SK-N-SH treated with all-trans-retinoic acid at 6 μM for 48 hours (cell line): ENCODE measurements at regions not wholly inside any gene's neighbourhood (a gene's known extent, or its start where the extent isn't known, plus 50 kb on each side); places are given as distances from the start of the nearest gene placed in this dataset.

Experiments used
- ATAC-seq: fragments of 200-7000 bp; cut with Tn5 transposase; 3 replicates; pipeline ENCODE4 v1.9.1; 2020; ENCODE audit warnings: mild to moderate bottlenecking, moderate library complexity
- ARNTL ChIP-seq: fragments of 450-650 bp; formaldehyde crosslinking; IDR thresholded peaks from 2 replicates; pipeline ENCODE4 v1.5.0; 2020; ENCODE audit warnings: low read depth, mild to moderate bottlenecking, moderate library complexity, borderline replicate concordance
- BACH2 ChIP-seq: fragments of 250-450 bp; sonication (Bioruptor Pico); IDR thresholded peaks from 2 replicates; pipeline ENCODE4 v1.9.0; 2021; ENCODE audit warnings: mild to moderate bottlenecking, borderline replicate concordance
- CSDC2 ChIP-seq: fragments of 250-450 bp; sonication (Bioruptor Pico); IDR thresholded peaks from 2 replicates; pipeline ENCODE4 v1.5.0; 2020; ENCODE audit warnings: mild to moderate bottlenecking, moderate library complexity
- ESRRG ChIP-seq: fragments of 250-450 bp; sonication (Bioruptor Pico); IDR thresholded peaks from 2 replicates; pipeline ENCODE4 v1.6.1; 2021; ENCODE audit warnings: mild to moderate bottlenecking
- GLIS3 ChIP-seq: fragments of 250-450 bp; sonication (Bioruptor Pico); IDR thresholded peaks from 2 replicates; pipeline ENCODE4 v1.5.0; 2020; ENCODE audit warnings: mild to moderate bottlenecking, moderate library complexity
- ISL1 ChIP-seq: fragments of 250-450 bp; sonication (Bioruptor Pico); IDR thresholded peaks from 2 replicates; pipeline ENCODE4 v2.1.2; 2022; ENCODE audit warnings: mild to moderate bottlenecking, moderate library complexity
- OSR1 ChIP-seq: fragments of 250-450 bp; sonication (Bioruptor Pico); IDR thresholded peaks from 2 replicates; pipeline ENCODE4 v1.8.0; 2022; ENCODE audit warnings: moderate library complexity, mild to moderate bottlenecking, inconsistent platforms
- PATZ1 ChIP-seq: fragments of 250-450 bp; sonication (Bioruptor Pico); IDR thresholded peaks from 2 replicates; pipeline ENCODE4 v1.8.0; 2020; ENCODE audit warnings: mild to moderate bottlenecking, moderate library complexity, borderline replicate concordance
- PPARA ChIP-seq: fragments of 250-450 bp; sonication (Bioruptor Pico); IDR thresholded peaks from 2 replicates; pipeline ENCODE4 v1.5.0; 2020; ENCODE audit warnings: mild to moderate bottlenecking, borderline replicate concordance
- RARB ChIP-seq: fragments of 250-450 bp; sonication (Bioruptor Pico); IDR thresholded peaks from 2 replicates; pipeline ENCODE4 v1.8.0; 2021; ENCODE audit warnings: mild to moderate bottlenecking, moderate library complexity
- SNAI2 ChIP-seq: fragments of 250-450 bp; sonication (Bioruptor Pico); IDR thresholded peaks from 2 replicates; pipeline ENCODE4 v1.5.0; 2020; ENCODE audit warnings: mild to moderate bottlenecking, moderate library complexity
- TCF4 ChIP-seq: fragments of 250-450 bp; sonication (Bioruptor Pico); IDR thresholded peaks from 2 replicates; pipeline ENCODE4 v1.8.0; 2021; ENCODE audit warnings: mild to moderate bottlenecking, moderate library complexity, borderline replicate concordance
- TOX ChIP-seq: fragments of 250-450 bp; sonication (Bioruptor Pico); IDR thresholded peaks from 2 replicates; pipeline ENCODE4 v1.8.0; 2021; ENCODE audit warnings: mild to moderate bottlenecking, moderate library complexity, borderline replicate concordance
- ZC3H10 ChIP-seq: fragments of 250-450 bp; sonication (Bioruptor Pico); IDR thresholded peaks from 2 replicates; pipeline ENCODE4 v1.5.1; 2021; ENCODE audit warnings: mild to moderate bottlenecking, moderate library complexity
- ZFP3 ChIP-seq: fragments of 250-450 bp; sonication (Bioruptor Pico); IDR thresholded peaks from 2 replicates; pipeline ENCODE4 v1.5.0; 2020; ENCODE audit warnings: mild to moderate bottlenecking, moderate library complexity
- ZFP30 ChIP-seq: fragments of 450-650 bp; formaldehyde crosslinking; IDR thresholded peaks from 2 replicates; pipeline ENCODE4 v1.5.0; 2022; ENCODE audit warnings: mild to moderate bottlenecking, moderate library complexity
- ZNF70 ChIP-seq: fragments of 450-650 bp; formaldehyde crosslinking; IDR thresholded peaks from 2 replicates; pipeline ENCODE4 v1.5.0; 2020; ENCODE audit warnings: mild to moderate bottlenecking, moderate library complexity
- TF ChIP-seq, protein P1 (sequence below): fragments of 250-450 bp; sonication (Bioruptor Pico); IDR thresholded peaks from 2 replicates; pipeline ENCODE4 v1.8.0; 2021; ENCODE audit warnings: low read depth, mild to moderate bottlenecking, moderate library complexity, borderline replicate concordance
- TF ChIP-seq, protein P2 (sequence below): fragments of 250-450 bp; sonication (Bioruptor Pico); IDR thresholded peaks from 2 replicates; pipeline ENCODE4 v1.5.1; 2020; ENCODE audit warnings: low read depth, mild to moderate bottlenecking, moderate library complexity

GRCh38 chr5:4250254-4250653 is 654.6 kb downstream of the IRX1 start (continued):
- TF ChIP-seq ARNTL (CRISPR knock-in tag) (no peak), PATZ1 (CRISPR knock-in tag) (no peak)

DNA sequence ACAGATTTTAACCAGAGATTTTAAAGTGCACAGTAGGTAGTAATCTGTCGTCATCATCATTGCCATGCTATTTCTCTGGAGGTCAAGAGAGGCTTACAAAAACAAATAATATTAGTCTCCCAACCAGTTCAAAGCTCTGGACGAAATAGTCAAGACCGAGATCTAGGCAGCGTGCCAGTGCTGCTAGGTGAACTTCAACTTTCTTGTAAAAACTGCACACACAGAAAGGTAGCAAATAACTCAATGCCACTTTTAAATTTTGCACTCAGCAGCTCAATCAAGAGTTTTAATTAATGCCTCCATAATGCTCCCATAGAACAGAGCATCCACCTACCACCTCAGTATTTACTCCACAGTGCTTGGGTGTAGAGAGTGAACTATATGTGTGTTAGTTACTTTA is 656.8 kb downstream of the IRX1 start:
- no peak for ATAC-seq
- TF ChIP-seq TCF4 (CRISPR knock-in tag) (no peak), ZC3H10 (CRISPR knock-in tag) (no peak), ZFP30 (no peak), ZFP3 (CRISPR knock-in tag) (no peak), RARB (no peak), BACH2 (CRISPR knock-in tag) (no peak), ZNF70 (CRISPR knock-in tag) (no peak), ISL1 (no peak), CSDC2 (CRISPR knock-in tag) (no peak), ARNTL (CRISPR knock-in tag) (no peak), OSR1 (CRISPR knock-in tag) (no peak), GLIS3 (no peak), PPARA (CRISPR knock-in tag) (no peak), ESRRG (CRISPR knock-in tag) (no peak)
- TF ChIP-seq, protein P1, sequence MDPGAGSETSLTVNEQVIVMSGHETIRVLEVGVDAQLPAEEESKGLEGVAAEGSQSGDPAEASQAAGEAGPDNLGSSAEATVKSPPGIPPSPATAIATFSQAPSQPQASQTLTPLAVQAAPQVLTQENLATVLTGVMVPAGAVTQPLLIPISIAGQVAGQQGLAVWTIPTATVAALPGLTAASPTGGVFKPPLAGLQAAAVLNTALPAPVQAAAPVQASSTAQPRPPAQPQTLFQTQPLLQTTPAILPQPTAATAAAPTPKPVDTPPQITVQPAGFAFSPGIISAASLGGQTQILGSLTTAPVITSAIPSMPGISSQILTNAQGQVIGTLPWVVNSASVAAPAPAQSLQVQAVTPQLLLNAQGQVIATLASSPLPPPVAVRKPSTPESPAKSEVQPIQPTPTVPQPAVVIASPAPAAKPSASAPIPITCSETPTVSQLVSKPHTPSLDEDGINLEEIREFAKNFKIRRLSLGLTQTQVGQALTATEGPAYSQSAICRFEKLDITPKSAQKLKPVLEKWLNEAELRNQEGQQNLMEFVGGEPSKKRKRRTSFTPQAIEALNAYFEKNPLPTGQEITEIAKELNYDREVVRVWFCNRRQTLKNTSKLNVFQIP (CRISPR knock-in tag) = no peak
- TF ChIP-seq, protein P2, sequence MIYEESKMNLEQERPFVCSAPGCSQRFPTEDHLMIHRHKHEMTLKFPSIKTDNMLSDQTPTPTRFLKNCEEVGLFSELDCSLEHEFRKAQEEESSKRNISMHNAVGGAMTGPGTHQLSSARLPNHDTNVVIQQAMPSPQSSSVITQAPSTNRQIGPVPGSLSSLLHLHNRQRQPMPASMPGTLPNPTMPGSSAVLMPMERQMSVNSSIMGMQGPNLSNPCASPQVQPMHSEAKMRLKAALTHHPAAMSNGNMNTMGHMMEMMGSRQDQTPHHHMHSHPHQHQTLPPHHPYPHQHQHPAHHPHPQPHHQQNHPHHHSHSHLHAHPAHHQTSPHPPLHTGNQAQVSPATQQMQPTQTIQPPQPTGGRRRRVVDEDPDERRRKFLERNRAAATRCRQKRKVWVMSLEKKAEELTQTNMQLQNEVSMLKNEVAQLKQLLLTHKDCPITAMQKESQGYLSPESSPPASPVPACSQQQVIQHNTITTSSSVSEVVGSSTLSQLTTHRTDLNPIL (CRISPR knock-in tag) = no peak

DNA sequence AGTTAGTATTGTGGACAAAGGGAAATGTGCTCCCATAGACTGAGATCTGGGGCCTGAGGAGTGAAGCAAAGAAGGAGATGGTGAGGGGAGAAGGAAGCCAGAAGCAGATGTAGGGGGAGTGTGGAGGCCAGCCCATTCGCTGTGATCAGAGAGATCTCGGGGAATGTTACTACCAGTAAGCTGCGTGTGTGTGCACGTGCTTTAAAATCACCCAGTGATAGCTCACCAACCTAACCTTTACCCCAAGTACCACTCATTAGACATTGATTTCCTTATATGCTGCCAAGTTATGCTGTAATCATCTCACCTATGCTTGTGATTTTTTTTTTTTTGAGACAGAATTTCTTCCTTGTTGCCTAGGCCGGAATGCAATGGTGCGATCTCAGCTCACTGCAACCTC is 659.1 kb downstream of the IRX1 start:
- TF ChIP-seq ISL1 (no peak), TCF4 (CRISPR knock-in tag) (no peak)
- TF ChIP-seq, all 23 proteins: peak for 0
- ATAC-seq = no peak

DNA sequence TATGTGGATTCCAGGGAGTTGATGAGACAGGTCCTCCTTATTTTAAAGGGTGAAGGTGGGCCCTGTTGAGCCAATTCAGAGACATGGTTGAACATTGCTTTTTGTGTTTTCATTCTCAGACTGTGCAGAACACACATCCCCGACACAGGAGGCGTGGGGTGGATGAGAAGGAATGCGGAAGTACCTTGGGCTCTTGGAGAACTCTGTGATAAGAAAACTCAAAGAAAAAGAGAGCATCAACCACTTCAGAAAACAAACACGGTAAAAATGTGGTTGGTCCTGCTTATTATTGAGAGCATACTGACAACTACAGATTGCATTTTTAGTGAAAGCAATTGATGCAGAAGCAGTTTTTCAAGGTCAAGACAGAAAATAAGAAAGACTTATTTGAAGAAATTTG is 659.8 kb downstream of the IRX1 start:
- TF ChIP-seq ISL1 (no peak), TCF4 (CRISPR knock-in tag) (no peak), SNAI2 (no peak), PPARA (CRISPR knock-in tag) (no peak)
- TF ChIP-seq, protein P2 (CRISPR knock-in tag) = no peak
- ATAC-seq = no peak

GRCh38 chr5:4258170-4258569 is 662.5 kb downstream of the IRX1 start:
- TF ChIP-seq ESRRG (CRISPR knock-in tag) = no peak
- no peak for TF ChIP-seq TOX (CRISPR knock-in tag)
- no peak for TF ChIP-seq ZFP30
- TF ChIP-seq SNAI2 = no peak
- TF ChIP-seq GLIS3 = no peak
- TF ChIP-seq ZC3H10 (CRISPR knock-in tag) = no peak
- TF ChIP-seq, protein P2 (CRISPR knock-in tag) = no peak
- no peak for TF ChIP-seq PATZ1 (CRISPR knock-in tag)
- TF ChIP-seq OSR1 (CRISPR knock-in tag) = no peak
- no peak for ATAC-seq
